ENCODE measurements at regions not wholly inside any gene's neighbourhood (a gene's known extent, or its start where the extent isn't known, plus 50 kb on each side); places are given as distances from the start of the nearest gene placed in this dataset.

DNA sequence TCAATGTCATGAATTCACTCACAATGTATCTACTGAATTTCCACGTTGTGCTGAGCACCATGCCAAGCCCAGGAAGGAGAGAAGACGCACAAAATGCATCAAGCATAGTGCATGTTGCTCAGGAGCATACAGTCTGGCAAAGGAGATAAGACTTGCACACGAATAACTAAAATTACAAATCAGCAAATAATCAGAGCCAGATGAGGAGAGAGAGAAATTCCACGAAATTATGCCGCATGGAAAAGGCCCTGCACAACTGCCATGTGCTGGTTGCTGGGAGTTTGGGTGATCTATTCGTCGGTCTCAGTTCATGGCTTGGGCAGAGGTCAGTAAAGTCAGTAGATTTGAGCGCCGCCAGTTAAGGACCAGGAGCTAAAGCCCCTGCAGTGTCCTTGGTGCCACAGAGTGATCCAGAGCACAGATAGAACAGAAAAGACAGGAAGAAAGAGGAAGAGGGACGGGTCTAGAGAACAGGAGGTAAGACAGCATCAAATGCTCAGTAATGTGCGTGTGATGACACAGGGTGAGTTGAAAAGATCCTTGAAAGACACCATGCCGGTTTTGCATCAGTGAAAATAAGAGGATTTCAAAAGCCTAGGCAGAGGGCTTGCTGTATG, 55.1 kb upstream of the ZNF281 start:
- no peak for TF ChIP-seq CTCF (IDR thresholded peaks at IDR 0.05)
- no peak for TF ChIP-seq POLR2A (IDR thresholded peaks at IDR 0.05)
- TF ChIP-seq POLR2AphosphoS5 (IDR thresholded peaks at IDR 0.05): no peak

Data from prostate gland (tissue), 2 donors.